ENCODE measurements at regions not wholly inside any gene's neighbourhood (a gene's known extent, or its start where the extent isn't known, plus 50 kb on each side); places are given as distances from the start of the nearest gene placed in this dataset.

DNA sequence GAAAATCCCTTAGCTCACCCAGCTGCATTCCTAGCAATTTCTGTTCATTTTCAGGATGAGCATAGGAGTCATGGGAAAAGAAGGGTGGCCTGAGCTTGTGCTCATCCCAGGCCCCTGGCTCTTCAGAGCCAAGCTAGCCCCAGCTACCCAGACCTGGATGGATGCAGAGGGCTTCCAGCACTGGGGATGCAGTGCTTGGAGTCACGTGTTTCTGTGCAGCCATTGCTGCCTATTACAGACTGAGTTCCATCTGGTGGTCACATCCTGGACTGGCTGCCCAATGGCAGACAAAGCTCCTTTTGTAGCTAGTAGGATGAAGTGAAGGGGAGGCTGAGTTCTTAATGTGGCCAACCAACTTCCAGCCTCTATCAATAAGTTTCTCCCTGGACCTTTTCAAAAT is 54.2 kb upstream of the JDP2 start:
- Histone ChIP-seq H3K27ac (no peak overlapping the region), H3K36me3 (no peaks in the 10 kb centered on the region), H3K27me3 (no peaks in the 10 kb centered on the region), H3K4me1 (peaks cover 0 to 25% (median 3%) of the 10 kb centered on the region in 9 donors), H3K9me3 (no peaks in the 10 kb centered on the region), H3K4me3 (no peak overlapping the region)
- no peak for ATAC-seq
- intact Hi-C loops (cut with DNase I) = no loop called here
- WGBS, 2 donors = 73 to 88% methylated on average over 1 of the region's 1 CpG
- TF ChIP-seq, protein P1, sequence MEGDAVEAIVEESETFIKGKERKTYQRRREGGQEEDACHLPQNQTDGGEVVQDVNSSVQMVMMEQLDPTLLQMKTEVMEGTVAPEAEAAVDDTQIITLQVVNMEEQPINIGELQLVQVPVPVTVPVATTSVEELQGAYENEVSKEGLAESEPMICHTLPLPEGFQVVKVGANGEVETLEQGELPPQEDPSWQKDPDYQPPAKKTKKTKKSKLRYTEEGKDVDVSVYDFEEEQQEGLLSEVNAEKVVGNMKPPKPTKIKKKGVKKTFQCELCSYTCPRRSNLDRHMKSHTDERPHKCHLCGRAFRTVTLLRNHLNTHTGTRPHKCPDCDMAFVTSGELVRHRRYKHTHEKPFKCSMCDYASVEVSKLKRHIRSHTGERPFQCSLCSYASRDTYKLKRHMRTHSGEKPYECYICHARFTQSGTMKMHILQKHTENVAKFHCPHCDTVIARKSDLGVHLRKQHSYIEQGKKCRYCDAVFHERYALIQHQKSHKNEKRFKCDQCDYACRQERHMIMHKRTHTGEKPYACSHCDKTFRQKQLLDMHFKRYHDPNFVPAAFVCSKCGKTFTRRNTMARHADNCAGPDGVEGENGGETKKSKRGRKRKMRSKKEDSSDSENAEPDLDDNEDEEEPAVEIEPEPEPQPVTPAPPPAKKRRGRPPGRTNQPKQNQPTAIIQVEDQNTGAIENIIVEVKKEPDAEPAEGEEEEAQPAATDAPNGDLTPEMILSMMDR (IDR thresholded peaks at IDR 0.05) = no peak
- DNase-seq = no peak

DNA sequence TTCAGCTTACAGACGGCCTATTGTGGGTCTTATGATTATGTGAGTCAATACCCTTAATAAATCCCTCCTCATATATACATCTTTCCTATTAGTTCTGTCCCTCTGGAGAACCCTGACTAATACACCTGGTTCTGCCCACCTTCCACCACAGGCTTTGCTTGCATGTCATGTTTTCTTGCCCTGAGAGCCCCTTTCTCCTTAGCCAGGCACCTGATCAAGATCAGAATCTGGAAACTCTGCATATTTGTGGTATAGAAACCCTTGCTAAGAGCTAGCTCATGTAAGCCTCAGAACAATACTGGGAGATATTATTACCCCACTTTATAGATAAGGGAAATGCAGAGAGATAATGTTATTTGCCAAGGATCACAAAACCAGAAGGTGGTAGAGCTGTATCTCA is 52.9 kb upstream of the JDP2 start:
- peaks cover 0 to 18% (median 3%) of the 10 kb centered on the region in 9 donors for H3K4me1 ChIP-seq
- 94 to 96% methylated on average over 1 of the region's 1 CpG for WGBS, 2 donors

DNA sequence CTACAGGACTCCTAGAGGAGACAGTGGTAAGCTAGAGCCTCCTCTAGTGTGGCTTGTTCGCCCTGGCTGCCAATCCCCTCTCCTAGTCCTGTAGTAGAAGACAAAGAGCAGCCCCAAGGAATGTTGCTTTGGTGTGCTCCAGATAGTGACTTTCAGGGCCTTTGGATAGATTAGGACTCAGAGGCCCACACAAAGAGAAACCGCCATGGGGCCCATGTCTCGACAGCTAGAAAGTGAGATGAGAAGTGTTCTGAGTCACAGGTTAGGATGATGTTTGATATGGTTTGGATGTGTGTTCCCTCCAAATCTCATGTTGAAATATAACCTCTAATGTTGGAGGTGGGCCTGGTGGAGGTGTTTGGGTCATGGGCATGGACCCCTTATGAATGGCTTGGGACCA is 51.8 kb upstream of the JDP2 start:
- intact Hi-C loops (cut with DNase I) = no loop called here
- 96 to 97% methylated on average over 3 of the region's 3 CpGs for whole genome bisulfite sequencing, 2 donors
- no peak for DNase-seq
- no peak overlapping the region for H3K4me3 ChIP-seq
- TF ChIP-seq, protein P1 (IDR thresholded peaks at IDR 0.05) = no peak
- peaks cover 0 to 18% (median 3%) of the 10 kb centered on the region in 9 donors for H3K4me1 ChIP-seq
- no peaks in the 10 kb centered on the region for H3K27me3 ChIP-seq
- no peak for ATAC-seq
- H3K27ac ChIP-seq = no peak overlapping the region
- no peaks in the 10 kb centered on the region for H3K9me3 ChIP-seq
- no peaks in the 10 kb centered on the region for H3K36me3 ChIP-seq

More for the DNA sequence above, 52.9 kb upstream of the JDP2 start:
- Histone ChIP-seq H3K4me3 (no peak overlapping the region), H3K36me3 (no peaks in the 10 kb centered on the region), H3K27me3 (no peaks in the 10 kb centered on the region), H3K9me3 (no peaks in the 10 kb centered on the region), H3K27ac (no peak overlapping the region)
- ATAC-seq = no peak
- no peak for DNase-seq
- TF ChIP-seq, protein P1 (IDR thresholded peaks at IDR 0.05) = no peak
- intact Hi-C loops (cut with DNase I) = no loop called here
